ENCODE measurements at regions not wholly inside any gene's neighbourhood (a gene's known extent, or its start where the extent isn't known, plus 50 kb on each side); places are given as distances from the start of the nearest gene placed in this dataset.

GRCh38 chr12:77160931-77161330, 95.6 kb upstream of the E2F7 start:
- DNase-seq (ENCODE audit: low spot score in 2 of 2) (no peak), ATAC-seq (replicated peaks; ENCODE audit: extremely low read depth, poor library complexity, severe bottlenecking) (no peak)
- Mint-ChIP-seq H3K27me3 (no peaks in the 10 kb centered on the region), H3K4me3 (no peak overlapping the region), H3K27ac (ENCODE audit: low read depth) (no peak overlapping the region), H3K4me1 (no peaks in the 10 kb centered on the region), H3K9me3 (peaks cover 6% of the 10 kb centered on the region), H3K36me3 (ENCODE audit: insufficient read depth) (no peaks in the 10 kb centered on the region)

- peaks cover 4% of the 10 kb centered on the region for H3K9me3 Mint-ChIP-seq
- no peaks in the 10 kb centered on the region for H3K4me1 Mint-ChIP-seq
- ATAC-seq (replicated peaks; ENCODE audit: extremely low read depth, poor library complexity, severe bottlenecking) (no peak), DNase-seq (ENCODE audit: low spot score in 2 of 2) (no peak)
- no peaks in the 10 kb centered on the region for H3K27me3 Mint-ChIP-seq
- H3K4me3 Mint-ChIP-seq: no peak overlapping the region
- no peaks in the 10 kb centered on the region for H3K36me3 Mint-ChIP-seq (ENCODE audit: insufficient read depth)
- no peak overlapping the region for H3K27ac Mint-ChIP-seq (ENCODE audit: low read depth)
Observed at GRCh38 chr12:77153706-77154105, 88.3 kb upstream of the E2F7 start.

- Mint-ChIP-seq H3K27ac (ENCODE audit: low read depth) (no peak overlapping the region), H3K27me3 (no peaks in the 10 kb centered on the region), H3K36me3 (ENCODE audit: insufficient read depth) (no peaks in the 10 kb centered on the region), H3K4me3 (no peak overlapping the region), H3K9me3 (peaks cover 4% of the 10 kb centered on the region), H3K4me1 (no peaks in the 10 kb centered on the region)
- no peak for DNase-seq (ENCODE audit: low spot score in 2 of 2)
- no peak for ATAC-seq (replicated peaks; ENCODE audit: extremely low read depth, poor library complexity, severe bottlenecking)
Observed at GRCh38 chr12:77152623-77153193, 87.3 kb upstream of the E2F7 start.

GRCh38 chr12:77151030-77151429, 85.7 kb upstream of the E2F7 start:
- Mint-ChIP-seq H3K4me3 (no peak overlapping the region), H3K9me3 (peaks cover 4% of the 10 kb centered on the region), H3K4me1 (no peaks in the 10 kb centered on the region), H3K27me3 (no peaks in the 10 kb centered on the region), H3K27ac (ENCODE audit: low read depth) (no peak overlapping the region), H3K36me3 (ENCODE audit: insufficient read depth) (no peaks in the 10 kb centered on the region)
- DNase-seq (ENCODE audit: low spot score in 2 of 2) (no peak), ATAC-seq (replicated peaks; ENCODE audit: extremely low read depth, poor library complexity, severe bottlenecking) (no peak)

GRCh38 chr12:77133566-77133965, 68.2 kb upstream of the E2F7 start:
- DNase-seq (ENCODE audit: low spot score in 2 of 2) (no peak), ATAC-seq (replicated peaks; ENCODE audit: extremely low read depth, poor library complexity, severe bottlenecking) (no peak)
- no peak overlapping the region for H3K27ac Mint-ChIP-seq (ENCODE audit: low read depth)
- H3K36me3 Mint-ChIP-seq (ENCODE audit: insufficient read depth): no peaks in the 10 kb centered on the region
- H3K27me3 Mint-ChIP-seq: no peaks in the 10 kb centered on the region
- H3K4me3 Mint-ChIP-seq: no peak overlapping the region
- no peaks in the 10 kb centered on the region for H3K4me1 Mint-ChIP-seq
- peaks cover 10% of the 10 kb centered on the region for H3K9me3 Mint-ChIP-seq

- DNase-seq (ENCODE audit: low spot score in 2 of 2) (no peak), ATAC-seq (replicated peaks; ENCODE audit: extremely low read depth, poor library complexity, severe bottlenecking) (no peak)
- H3K4me3 Mint-ChIP-seq: no peak overlapping the region
- H3K27ac Mint-ChIP-seq (ENCODE audit: low read depth): no peak overlapping the region
- no peaks in the 10 kb centered on the region for H3K36me3 Mint-ChIP-seq (ENCODE audit: insufficient read depth)
- peaks cover 10% of the 10 kb centered on the region for H3K9me3 Mint-ChIP-seq
- H3K4me1 Mint-ChIP-seq: no peaks in the 10 kb centered on the region
- no peaks in the 10 kb centered on the region for H3K27me3 Mint-ChIP-seq
Observed at GRCh38 chr12:77131977-77132490, 66.7 kb upstream of the E2F7 start.

- Mint-ChIP-seq H3K4me3 (no peak overlapping the region), H3K36me3 (ENCODE audit: insufficient read depth) (no peaks in the 10 kb centered on the region), H3K27me3 (peaks cover 4% of the 10 kb centered on the region), H3K27ac (ENCODE audit: low read depth) (no peak overlapping the region), H3K9me3 (peaks cover 5% of the 10 kb centered on the region), H3K4me1 (no peaks in the 10 kb centered on the region)
- ATAC-seq (replicated peaks; ENCODE audit: extremely low read depth, poor library complexity, severe bottlenecking) (no peak), DNase-seq (ENCODE audit: low spot score in 2 of 2) (no peak)
Observed at GRCh38 chr12:77130193-77130592, 64.8 kb upstream of the E2F7 start.

GRCh38 chr12:77124767-77125166, 59.4 kb upstream of the E2F7 start:
- H3K4me3 Mint-ChIP-seq: no peak overlapping the region
- DNase-seq (ENCODE audit: low spot score in 2 of 2): no peak
- no peaks in the 10 kb centered on the region for H3K4me1 Mint-ChIP-seq
- peaks cover 10% of the 10 kb centered on the region for H3K27me3 Mint-ChIP-seq
- no peaks in the 10 kb centered on the region for H3K9me3 Mint-ChIP-seq
- no peaks in the 10 kb centered on the region for H3K36me3 Mint-ChIP-seq (ENCODE audit: insufficient read depth)
- H3K27ac Mint-ChIP-seq (ENCODE audit: low read depth): no peak overlapping the region
- ATAC-seq (replicated peaks; ENCODE audit: extremely low read depth, poor library complexity, severe bottlenecking): no peak

- H3K4me3 Mint-ChIP-seq: no peak overlapping the region
- H3K27me3 Mint-ChIP-seq: peaks cover 10% of the 10 kb centered on the region
- H3K4me1 Mint-ChIP-seq: no peaks in the 10 kb centered on the region
- no peaks in the 10 kb centered on the region for H3K9me3 Mint-ChIP-seq
- no peak for DNase-seq (ENCODE audit: low spot score in 2 of 2)
- H3K27ac Mint-ChIP-seq (ENCODE audit: low read depth): no peak overlapping the region
- H3K36me3 Mint-ChIP-seq (ENCODE audit: insufficient read depth): no peaks in the 10 kb centered on the region
- no peak for ATAC-seq (replicated peaks; ENCODE audit: extremely low read depth, poor library complexity, severe bottlenecking)
Observed at GRCh38 chr12:77122661-77123060, 57.3 kb upstream of the E2F7 start.

- no peak for ATAC-seq (replicated peaks; ENCODE audit: extremely low read depth, poor library complexity, severe bottlenecking)
- no peaks in the 10 kb centered on the region for H3K36me3 Mint-ChIP-seq (ENCODE audit: insufficient read depth)
- DNase-seq (ENCODE audit: low spot score in 2 of 2): no peak
- no peaks in the 10 kb centered on the region for H3K4me1 Mint-ChIP-seq
- no peaks in the 10 kb centered on the region for H3K9me3 Mint-ChIP-seq
- H3K4me3 Mint-ChIP-seq: no peak overlapping the region
- H3K27me3 Mint-ChIP-seq: peaks cover 10% of the 10 kb centered on the region
- H3K27ac Mint-ChIP-seq (ENCODE audit: low read depth): no peak overlapping the region
Observed at GRCh38 chr12:77122236-77122635, 56.9 kb upstream of the E2F7 start.

- DNase-seq (ENCODE audit: low spot score in 2 of 2): no peak
- Mint-ChIP-seq H3K4me3 (no peak overlapping the region), H3K4me1 (no peaks in the 10 kb centered on the region)
Observed at GRCh38 chr12:77120156-77121085, 55.1 kb upstream of the E2F7 start.

GRCh38 chr12:77118696-77119095, 53.3 kb upstream of the E2F7 start:
- no peaks in the 10 kb centered on the region for H3K4me1 Mint-ChIP-seq
- no peak overlapping the region for H3K4me3 Mint-ChIP-seq
- ATAC-seq (replicated peaks; ENCODE audit: extremely low read depth, poor library complexity, severe bottlenecking) (no peak), DNase-seq (ENCODE audit: low spot score in 2 of 2) (no peak)
- H3K9me3 Mint-ChIP-seq: no peaks in the 10 kb centered on the region
- no peaks in the 10 kb centered on the region for H3K36me3 Mint-ChIP-seq (ENCODE audit: insufficient read depth)
- H3K27me3 Mint-ChIP-seq: no peaks in the 10 kb centered on the region
- H3K27ac Mint-ChIP-seq (ENCODE audit: low read depth): no peak overlapping the region

More at GRCh38 chr12:77120156-77121085, 55.1 kb upstream of the E2F7 start:
- ATAC-seq (replicated peaks; ENCODE audit: extremely low read depth, poor library complexity, severe bottlenecking): no peak
- Mint-ChIP-seq H3K9me3 (no peaks in the 10 kb centered on the region), H3K27me3 (peaks cover 8% of the 10 kb centered on the region), H3K36me3 (ENCODE audit: insufficient read depth) (no peaks in the 10 kb centered on the region), H3K27ac (ENCODE audit: low read depth) (no peak overlapping the region)

- Mint-ChIP-seq H3K4me3 (no peak overlapping the region), H3K36me3 (ENCODE audit: insufficient read depth) (no peaks in the 10 kb centered on the region), H3K9me3 (peaks cover 5% of the 10 kb centered on the region), H3K27ac (ENCODE audit: low read depth) (no peak overlapping the region), H3K4me1 (no peaks in the 10 kb centered on the region), H3K27me3 (no peaks in the 10 kb centered on the region)
- DNase-seq (ENCODE audit: low spot score in 2 of 2) (no peak), ATAC-seq (replicated peaks; ENCODE audit: extremely low read depth, poor library complexity, severe bottlenecking) (no peak)
Observed at GRCh38 chr12:77116277-77116676, 50.9 kb upstream of the E2F7 start.
